ENCODE measurements at regions not wholly inside any gene's neighbourhood (a gene's known extent, or its start where the extent isn't known, plus 50 kb on each side); places are given as distances from the start of the nearest gene placed in this dataset.
A peak's percentile ranks its signal among the peaks of the same experiment; 100 is the strongest.

- no peaks in the 10 kb centered on the region for H3K36me3 ChIP-seq
- 27% methylated on average over 6 of the region's 6 CpGs for WGBS (ENCODE audit: insufficient coverage, low coverage, low lambda C conversion rate, missing lambda C conversion rate)
- H3K4me1 ChIP-seq, result no peaks in the 10 kb centered on the region
- TF ChIP-seq POLR2A (IDR thresholded peaks at IDR 0.05), result no peak
- TF ChIP-seq CTCF (IDR thresholded peaks at IDR 0.05), result no peak
- no peak overlapping the region for H3K27ac ChIP-seq
- H3K27me3 ChIP-seq, result no peaks in the 10 kb centered on the region
- DNase-seq, result no peak
- no peak overlapping the region for H3K4me3 ChIP-seq
- H3K9me3 ChIP-seq, result no peaks in the 10 kb centered on the region
- intact Hi-C loops (cut with DNase I), result no loop called here
- peak; percentile 37 to 54 (median 46) for ATAC-seq
Measured at GRCh38 chr5:38718771-38719391, 126.9 kb upstream of the OSMR start.

- Histone ChIP-seq H3K36me3 (no peaks in the 10 kb centered on the region), H3K27ac (no peak overlapping the region), H3K9me3 (no peaks in the 10 kb centered on the region), H3K27me3 (no peaks in the 10 kb centered on the region), H3K4me1 (no peaks in the 10 kb centered on the region), H3K4me3 (no peak overlapping the region)
- 38% methylated on average over 1 of the region's 1 CpG for WGBS (ENCODE audit: insufficient coverage, low coverage, low lambda C conversion rate, missing lambda C conversion rate)
- intact Hi-C loops (cut with DNase I), result no loop called here
- TF ChIP-seq CTCF (IDR thresholded peaks at IDR 0.05) (no peak), POLR2A (IDR thresholded peaks at IDR 0.05) (no peak)
- ATAC-seq, result no peak
- no peak for DNase-seq
Measured at GRCh38 chr5:38719403-38719802, 126.4 kb upstream of the OSMR start.

- DNase-seq, result no peak
- Histone ChIP-seq H3K36me3 (no peaks in the 10 kb centered on the region), H3K9me3 (no peaks in the 10 kb centered on the region), H3K4me3 (no peak overlapping the region), H3K27ac (no peak overlapping the region), H3K27me3 (no peaks in the 10 kb centered on the region), H3K4me1 (no peaks in the 10 kb centered on the region)
- 49% methylated on average over 2 of the region's 3 CpGs for WGBS (ENCODE audit: insufficient coverage, low coverage, low lambda C conversion rate, missing lambda C conversion rate)
- no peak for ATAC-seq
- intact Hi-C loops (cut with DNase I), result no loop called here
- no peak for TF ChIP-seq CTCF (IDR thresholded peaks at IDR 0.05)
- TF ChIP-seq POLR2A (IDR thresholded peaks at IDR 0.05), result no peak
Measured at GRCh38 chr5:38719916-38720315, 125.9 kb upstream of the OSMR start.

GRCh38 chr5:38720554-38721361 lies 125.1 kb upstream of the OSMR start:
- Histone ChIP-seq H3K4me3 (no peak overlapping the region), H3K9me3 (no peaks in the 10 kb centered on the region), H3K27ac (no peak overlapping the region), H3K27me3 (no peaks in the 10 kb centered on the region), H3K36me3 (no peaks in the 10 kb centered on the region), H3K4me1 (no peaks in the 10 kb centered on the region)
- intact Hi-C loops (cut with DNase I), result no loop called here
- WGBS (ENCODE audit: insufficient coverage, low coverage, low lambda C conversion rate, missing lambda C conversion rate), result 69% methylated on average over 6 of the region's 6 CpGs
- TF ChIP-seq CTCF (IDR thresholded peaks at IDR 0.05) (no peak), POLR2A (IDR thresholded peaks at IDR 0.05) (no peak)
- no peak for DNase-seq
- ATAC-seq, result no peak

Data from right lobe of liver (tissue), 6 donors.